Fibroblast of pulmonary artery (primary cell): ENCODE measurements at regions not wholly inside any gene's neighbourhood (a gene's known extent, or its start where the extent isn't known, plus 50 kb on each side); places are given as distances from the start of the nearest gene placed in this dataset.

Source experiments
- DNase-seq: peaks from one replicate; pipeline ENCODE4 v3.0.0-alpha.2; 2010; ENCODE audit warnings: low read depth
- H3K4me3 ChIP-seq: replicated peaks from 2 replicates; pipeline ENCODE4 v1.5.1; 2011; ENCODE audit warnings: low read depth, mild to moderate bottlenecking, control low read depth, low read length, moderate library complexity
- TF ChIP-seq, protein P1 (sequence below): IDR thresholded peaks from 2 replicates; pipeline ENCODE4 v1.5.1; 2011; ENCODE audit warnings: mild to moderate bottlenecking, control low read depth, low read length, inconsistent platforms; ENCODE audit errors: missing control alignments

DNA sequence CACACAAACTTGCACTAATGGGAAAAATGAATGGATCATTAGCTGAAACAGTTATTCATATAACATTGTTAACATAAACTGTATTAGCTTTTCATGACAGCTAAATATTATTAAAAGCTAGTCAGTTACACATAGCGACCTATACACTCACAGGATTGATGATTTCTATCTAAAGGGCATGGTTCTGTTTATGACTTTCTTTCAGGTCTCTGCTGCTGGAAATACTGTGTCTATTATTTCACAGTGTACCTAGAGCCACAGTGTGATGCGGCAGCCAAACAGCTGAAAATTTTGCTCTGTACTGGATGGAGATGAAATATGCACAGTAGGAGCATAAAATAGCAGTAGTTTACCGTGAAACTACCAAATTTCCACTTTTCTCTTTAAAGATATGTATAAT, 341.1 kb downstream of the FSCB start:
- TF ChIP-seq, protein P1, sequence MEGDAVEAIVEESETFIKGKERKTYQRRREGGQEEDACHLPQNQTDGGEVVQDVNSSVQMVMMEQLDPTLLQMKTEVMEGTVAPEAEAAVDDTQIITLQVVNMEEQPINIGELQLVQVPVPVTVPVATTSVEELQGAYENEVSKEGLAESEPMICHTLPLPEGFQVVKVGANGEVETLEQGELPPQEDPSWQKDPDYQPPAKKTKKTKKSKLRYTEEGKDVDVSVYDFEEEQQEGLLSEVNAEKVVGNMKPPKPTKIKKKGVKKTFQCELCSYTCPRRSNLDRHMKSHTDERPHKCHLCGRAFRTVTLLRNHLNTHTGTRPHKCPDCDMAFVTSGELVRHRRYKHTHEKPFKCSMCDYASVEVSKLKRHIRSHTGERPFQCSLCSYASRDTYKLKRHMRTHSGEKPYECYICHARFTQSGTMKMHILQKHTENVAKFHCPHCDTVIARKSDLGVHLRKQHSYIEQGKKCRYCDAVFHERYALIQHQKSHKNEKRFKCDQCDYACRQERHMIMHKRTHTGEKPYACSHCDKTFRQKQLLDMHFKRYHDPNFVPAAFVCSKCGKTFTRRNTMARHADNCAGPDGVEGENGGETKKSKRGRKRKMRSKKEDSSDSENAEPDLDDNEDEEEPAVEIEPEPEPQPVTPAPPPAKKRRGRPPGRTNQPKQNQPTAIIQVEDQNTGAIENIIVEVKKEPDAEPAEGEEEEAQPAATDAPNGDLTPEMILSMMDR = no peak
- H3K4me3 ChIP-seq = no peak overlapping the region
- no peak for DNase-seq

DNA sequence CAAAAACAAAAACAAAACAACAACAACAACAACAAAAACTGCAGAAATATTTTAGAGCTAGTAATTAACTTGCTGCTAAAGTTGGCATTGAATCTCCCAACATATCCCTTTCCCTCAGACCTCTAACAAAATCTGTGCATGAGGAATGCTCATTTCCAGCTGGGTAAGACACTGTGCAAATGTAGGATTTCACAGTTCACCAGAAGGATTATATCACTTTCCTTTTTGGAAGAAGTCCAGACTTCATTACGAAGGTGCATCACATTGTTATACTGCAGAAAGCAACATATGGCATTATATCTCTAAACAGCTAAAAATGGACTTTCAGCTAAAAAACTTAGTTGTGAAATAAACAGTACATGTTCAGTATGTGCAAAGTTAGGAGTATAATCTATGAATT, 341.8 kb downstream of the FSCB start:
- DNase-seq = peak; percentile 59
- TF ChIP-seq, protein P1 = no peak
- H3K4me3 ChIP-seq = no peak overlapping the region

DNA sequence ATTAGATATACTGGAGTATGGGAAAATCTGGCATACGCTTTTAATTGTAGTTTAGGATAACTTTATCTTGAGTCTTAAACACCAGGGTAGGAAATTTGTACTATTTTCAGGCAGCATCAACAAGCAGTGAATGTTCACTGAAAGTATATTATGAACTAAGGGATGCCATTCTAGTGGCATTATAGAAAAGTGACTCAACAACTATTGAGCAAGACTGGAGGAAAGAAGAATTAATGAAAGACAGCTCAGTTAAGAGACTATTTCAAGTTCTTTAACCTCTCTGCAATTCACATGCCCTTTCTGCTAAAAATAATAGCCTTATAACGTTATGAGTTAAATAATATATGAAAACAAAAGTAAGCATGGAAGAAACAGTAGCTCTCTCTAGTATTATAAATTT, 343.1 kb downstream of the FSCB start:
- DNase-seq = peak; percentile 53
- no peak overlapping the region for H3K4me3 ChIP-seq
- TF ChIP-seq, protein P1 = no peak

DNA sequence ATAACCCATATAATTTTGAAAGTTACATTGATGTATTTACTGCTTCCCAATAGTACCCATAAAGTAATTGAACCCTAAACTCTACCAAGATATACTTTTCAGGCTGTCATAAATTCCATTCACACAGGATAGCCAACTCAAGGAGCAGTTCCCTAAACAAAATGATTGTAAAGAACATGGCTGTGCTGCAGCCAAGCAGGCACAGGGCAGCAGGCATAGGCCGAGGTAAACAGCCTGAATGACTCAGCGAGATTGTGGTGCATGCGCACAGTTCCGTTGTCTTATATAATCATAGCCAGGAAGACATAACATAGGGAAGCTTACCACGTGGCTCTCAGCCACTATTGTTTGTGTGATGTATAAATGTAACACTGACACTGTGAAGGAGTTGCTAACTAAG, 344.9 kb downstream of the FSCB start:
- TF ChIP-seq, protein P1 = no peak
- DNase-seq = no peak
- H3K4me3 ChIP-seq = no peak overlapping the region

DNA sequence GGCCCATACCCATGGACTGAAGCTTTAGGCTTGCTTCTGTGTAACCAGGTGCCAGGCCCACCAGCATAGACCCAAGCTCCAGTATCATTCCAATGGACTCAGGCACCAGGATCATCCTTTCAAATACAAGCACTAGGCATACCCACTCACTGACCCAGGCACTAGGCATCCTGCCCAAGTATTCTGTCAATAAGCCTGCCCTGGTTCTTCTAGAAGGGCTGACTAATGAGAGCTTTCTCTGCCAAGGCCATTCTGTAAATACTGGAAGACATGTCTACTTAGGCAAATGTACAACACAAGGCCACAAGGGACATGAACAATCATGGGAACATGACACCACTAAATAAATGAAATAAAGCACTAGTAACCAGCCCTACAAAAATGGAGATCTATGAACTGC, 352.2 kb downstream of the FSCB start:
- no peak for DNase-seq
- H3K4me3 ChIP-seq = no peak overlapping the region
- TF ChIP-seq, protein P1 = no peak

DNA sequence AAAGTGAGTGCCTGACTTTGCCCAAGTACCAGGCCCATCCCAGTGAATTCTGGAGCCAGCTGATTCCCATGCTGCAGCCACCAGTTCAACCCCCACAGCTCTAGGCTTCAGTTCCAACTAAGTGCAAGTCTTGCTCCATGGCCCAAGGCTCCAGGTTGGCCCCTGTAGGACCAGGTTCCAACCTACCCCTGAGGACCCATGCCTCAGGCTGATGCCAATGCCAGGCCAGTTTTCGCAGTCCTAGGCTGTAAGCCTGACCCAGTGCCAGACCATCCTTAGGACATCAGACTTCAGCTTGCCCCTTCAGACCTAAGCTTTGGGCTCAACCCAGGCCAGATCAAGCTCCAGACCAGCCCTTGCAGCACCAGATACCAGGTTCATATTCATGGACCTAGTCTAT, 352.6 kb downstream of the FSCB start:
- TF ChIP-seq, protein P1 = no peak
- DNase-seq = no peak

DNA sequence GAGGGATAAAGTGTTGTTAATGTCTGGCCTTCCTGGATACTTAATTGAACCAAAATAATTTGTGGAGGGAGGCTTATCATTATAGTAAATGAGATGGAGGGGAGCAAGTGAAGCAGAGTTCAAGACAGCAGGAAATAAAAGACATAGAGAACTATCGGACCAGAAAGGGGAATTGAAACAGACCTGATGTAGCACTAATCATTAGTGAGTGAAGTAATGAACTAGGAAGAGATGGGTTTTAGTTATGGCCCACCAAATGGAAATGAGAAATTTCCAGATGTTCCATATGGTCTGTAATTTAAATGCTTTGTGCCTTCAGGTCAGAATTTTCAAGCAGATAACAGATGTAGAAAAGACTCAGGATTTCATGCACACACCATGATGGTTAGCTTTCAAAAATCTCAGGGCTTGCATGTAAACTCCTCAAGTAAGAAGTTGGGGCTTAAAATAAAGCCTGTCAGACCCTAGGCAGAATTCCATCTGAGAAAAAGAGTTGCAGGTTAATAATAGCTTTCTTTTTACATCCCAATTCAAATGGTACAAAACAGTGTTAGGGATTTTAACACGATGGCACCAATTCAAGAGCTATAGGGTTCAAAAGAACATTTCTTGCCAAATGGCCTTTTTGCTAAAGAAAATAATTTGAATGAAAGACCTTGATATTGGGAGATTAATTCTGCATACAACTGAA, 355.8 kb downstream of the FSCB start:
- DNase-seq = no peak
- TF ChIP-seq, protein P1 = no peak
- no peak overlapping the region for H3K4me3 ChIP-seq

More for the DNA sequence above, 352.6 kb downstream of the FSCB start:
- H3K4me3 ChIP-seq = no peak overlapping the region
